ENCODE measurements at regions not wholly inside any gene's neighbourhood (a gene's known extent, or its start where the extent isn't known, plus 50 kb on each side); places are given as distances from the start of the nearest gene placed in this dataset.
"Not testable (repeated sequence)": the region's sequence is repeated elsewhere in the genome, so short reads cannot be mapped to it uniquely, and the experiment has no call there.

DNA sequence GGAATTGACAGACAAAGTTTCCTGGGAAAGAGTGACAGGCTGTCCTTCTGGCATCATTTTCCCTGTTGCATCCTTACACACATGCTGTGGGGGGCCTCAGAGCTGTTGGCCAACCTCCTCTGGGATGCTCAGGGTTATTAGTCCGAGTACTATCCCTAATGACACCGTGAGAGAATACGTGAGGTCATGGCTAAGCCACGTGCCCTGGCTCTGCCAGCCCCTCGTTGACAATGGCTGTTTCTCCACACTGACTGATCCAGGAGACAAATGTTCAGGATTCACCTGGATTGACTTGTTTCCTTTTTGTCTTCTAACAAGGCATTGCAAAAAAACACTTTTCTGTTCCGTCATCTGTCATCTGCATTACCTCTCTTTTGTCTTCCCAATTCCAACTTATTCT is 604.6 kb downstream of the TFAP2A start:
- no peak for DNase-seq

DNA sequence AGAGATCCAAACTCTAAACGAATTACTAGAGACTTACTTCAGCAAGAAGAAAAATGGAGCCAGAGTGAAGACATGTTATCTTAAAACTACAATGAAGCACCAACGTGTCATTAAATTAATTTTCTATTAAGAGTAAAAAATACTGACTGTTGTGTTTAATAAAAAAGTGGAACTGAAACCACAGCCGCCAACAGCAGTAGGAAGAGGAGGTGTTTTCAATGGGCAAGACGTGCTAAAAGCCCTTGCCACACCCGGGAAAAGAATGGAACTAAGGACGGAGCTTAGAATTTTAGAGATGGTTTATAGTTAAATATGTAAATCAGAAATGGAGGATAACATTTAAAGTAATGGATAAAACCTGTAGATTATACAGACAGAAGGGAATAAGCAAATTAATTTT is 608.7 kb downstream of the TFAP2A start:
- DNase-seq: no peak

DNA sequence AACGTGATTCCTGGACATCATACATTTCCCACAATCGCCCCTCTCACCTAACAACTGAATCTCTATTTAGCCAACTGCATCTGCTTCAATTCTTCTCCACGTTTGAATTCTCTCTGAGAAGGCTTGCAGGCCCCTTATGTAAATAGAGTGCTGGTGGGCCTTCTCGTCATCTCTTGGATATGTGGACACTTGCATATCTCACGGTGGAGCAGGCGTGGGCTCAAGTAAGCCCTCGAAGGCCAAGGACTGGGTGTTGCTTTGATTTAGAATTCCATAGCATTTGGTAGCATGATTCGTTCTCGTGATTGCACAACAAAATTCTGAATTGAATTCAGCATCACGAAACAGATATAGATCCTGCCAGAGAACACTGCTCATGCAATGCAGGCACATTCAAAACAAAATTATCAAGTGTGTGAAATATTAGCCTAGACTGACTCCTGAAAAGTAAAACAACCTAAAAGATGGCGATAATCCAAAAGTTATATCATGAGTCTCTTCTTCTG is 613.6 kb downstream of the TFAP2A start:
- DNase-seq: no peak

DNA sequence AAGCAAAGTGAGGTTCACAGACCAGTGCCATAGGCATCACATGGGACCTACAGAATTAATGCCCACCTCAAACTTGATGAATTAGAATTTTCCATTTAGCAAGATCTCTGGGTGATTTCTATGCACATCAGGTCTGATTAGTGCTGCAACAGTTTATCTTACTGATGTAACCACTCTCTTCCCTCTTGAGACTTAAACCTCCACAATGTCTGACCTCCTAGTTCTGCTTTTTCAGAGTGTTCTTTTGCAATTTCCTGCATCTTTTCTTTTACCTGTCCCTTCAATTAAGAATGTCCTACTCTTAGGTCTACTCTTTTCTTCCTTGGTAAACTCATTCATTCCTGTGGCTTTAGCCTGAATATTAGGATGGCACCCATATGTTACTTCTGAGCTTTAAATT is 615.3 kb downstream of the TFAP2A start:
- DNase-seq: no peak

DNA sequence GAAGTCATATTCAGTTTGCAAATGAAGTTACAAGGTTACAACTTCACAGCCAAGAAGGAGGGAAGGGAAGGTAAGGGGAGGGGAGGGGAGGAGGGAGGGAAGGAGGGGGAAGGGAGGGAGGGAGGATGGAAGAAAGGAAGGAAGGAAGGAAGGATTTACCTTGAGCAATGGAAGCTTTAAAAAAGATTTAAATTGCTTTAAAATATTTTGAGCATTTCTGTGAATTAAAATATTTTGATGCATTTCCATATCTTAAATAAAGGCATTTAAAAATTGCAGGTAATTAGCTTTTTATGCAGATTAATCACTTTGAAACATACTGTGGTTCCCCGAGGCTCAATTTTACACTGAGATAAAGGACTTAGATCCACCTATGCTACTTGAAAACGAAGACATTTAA is 618.0 kb downstream of the TFAP2A start:
- DNase-seq: no peak

DNA sequence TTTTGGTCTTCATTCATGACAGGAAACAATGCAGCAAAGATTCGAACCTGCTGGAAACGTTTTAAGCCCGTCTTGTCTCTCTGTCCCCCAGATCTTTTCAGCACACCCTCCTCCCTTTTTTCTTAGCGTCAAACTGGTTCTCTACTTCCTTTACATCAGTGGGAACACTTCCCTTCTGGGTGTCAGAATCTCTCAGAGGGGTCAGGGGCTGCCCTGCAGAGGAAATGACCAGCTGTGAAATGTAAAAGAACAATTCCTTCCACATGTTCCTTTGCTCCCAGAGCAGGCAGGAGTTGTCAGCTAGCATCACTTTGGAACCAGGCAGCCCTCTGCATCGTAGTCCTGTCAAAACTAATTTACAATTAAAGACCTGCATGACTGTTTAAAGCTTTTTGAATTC is 619.0 kb downstream of the TFAP2A start:
- no peak for DNase-seq

DNA sequence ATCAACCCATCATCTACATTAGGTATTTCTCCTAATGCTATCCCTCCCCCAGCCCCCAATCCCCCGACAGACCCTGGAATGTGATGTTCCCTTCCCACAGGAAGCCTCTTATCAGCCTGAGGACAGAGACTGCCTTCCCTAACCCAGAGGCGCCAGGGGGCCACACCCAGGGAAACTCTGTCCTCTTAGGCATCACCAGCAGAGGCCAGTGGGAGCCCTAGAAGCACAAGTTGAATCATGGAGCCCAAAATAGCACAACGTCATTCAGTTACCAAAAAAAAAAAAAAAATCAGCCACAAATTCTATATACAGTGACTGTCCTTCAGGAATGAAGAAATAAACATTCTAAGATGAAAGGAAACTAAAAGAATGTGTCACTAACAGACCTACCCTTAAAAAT is 625.7 kb downstream of the TFAP2A start:
- no peak for DNase-seq

DNA sequence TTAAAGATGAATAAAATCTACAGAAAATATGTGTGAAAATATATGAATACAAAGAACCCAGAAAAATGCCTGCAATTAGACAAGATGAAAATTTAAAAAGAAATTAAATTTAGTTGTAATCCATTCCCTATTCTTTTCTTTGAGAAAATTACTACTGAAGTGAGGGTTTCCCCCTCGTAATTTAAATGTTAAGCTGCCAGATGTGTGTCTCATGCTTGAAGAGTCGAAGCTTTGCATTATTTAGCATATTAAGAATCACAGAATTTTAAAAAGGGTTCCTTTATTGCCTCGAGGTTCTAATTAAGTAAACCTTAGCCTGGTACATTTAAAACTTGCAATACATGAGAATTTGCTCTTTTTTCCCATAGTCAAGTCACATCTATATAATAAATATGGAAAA is 630.1 kb downstream of the TFAP2A start:
- no peak for DNase-seq

DNA sequence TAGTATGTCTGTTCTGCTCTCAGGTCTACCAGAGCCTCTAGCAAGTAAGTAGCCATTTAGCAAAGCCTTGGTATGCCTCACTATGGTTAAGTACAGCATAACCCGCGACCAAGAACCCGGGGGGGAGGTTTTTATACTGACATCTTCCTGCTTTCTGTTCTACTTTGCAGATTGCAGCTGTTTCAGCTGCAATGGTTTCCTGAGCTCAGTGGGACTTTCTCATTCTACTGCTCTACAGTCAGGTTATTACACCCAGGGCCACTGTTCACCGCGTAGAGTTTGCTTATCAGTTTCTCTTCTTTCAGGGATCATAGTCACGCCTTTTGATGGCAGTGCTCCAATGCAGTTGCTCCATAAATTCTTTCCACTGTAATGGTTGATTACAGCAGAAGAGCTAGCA is 631.3 kb downstream of the TFAP2A start:
- DNase-seq: no peak

DNA sequence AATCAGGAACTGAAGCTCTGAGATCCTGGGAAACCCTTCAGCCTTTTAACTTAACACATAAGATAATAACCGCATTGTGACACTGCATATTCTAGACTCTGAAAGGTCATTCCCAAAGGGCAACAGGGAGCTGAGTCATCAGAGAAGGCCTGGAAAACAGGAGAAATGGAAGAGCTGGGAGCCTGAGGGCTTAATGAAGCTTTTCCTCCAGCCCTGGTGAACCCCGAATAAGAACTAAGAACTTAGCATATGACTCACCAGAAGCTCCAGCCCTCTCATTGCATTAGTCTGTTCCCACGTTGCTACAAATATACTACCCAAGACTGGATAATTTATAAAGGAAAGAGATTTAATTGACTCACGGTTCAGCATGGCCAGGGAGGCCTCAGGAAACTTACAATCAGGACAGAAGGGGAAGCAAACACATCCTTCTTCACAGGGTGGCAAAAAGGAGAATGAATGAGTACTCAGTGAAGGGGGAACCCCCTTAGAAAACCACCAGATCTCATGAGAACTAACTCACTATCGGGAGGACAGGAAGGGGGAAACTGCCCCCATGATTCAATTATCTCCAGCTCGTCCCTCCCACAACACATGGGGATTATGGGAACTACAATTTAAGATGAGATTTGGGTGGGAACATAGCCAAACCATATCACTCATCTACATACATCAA is 648.5 kb downstream of the TFAP2A start:
- no peak for DNase-seq

DNA sequence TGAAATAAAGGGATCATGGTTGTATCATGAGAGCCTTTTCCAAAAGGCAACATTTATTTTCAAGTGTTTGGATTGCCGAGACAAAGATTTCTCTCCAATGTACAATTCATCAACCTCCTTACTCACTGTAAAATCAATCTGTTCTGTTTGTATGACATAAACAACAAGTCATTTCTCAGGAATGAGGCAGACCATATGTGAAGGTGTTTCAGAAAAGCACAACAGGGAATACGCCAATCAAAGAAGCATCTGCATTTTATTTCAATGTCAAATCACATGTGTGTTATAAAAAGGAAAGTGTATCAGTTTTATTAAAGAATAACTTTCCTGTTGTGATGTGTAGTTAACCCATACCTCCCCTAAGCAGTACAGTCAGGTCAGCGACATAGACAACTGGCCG is 653.7 kb downstream of the TFAP2A start:
- no peak for DNase-seq

DNA sequence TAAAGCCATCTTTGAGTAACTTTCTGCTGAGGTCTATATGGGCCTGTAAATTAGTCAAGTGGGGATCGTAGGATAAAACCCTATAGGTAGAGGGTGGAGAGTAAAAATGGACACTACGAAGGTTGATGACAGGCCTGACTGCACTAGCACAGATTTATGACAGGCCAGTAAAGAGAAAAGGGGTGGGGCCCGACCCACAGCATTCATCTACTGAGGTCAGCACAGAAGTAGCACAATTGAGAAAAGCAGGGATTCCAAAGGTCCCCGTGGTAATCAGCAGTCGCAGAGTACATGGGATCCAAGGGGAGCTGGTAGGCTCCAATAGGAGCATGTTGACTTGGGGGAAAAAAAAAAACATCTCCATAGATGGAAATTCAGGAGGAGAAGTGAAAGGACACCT is 660.4 kb downstream of the TFAP2A start:
- DNase-seq: no peak

DNA sequence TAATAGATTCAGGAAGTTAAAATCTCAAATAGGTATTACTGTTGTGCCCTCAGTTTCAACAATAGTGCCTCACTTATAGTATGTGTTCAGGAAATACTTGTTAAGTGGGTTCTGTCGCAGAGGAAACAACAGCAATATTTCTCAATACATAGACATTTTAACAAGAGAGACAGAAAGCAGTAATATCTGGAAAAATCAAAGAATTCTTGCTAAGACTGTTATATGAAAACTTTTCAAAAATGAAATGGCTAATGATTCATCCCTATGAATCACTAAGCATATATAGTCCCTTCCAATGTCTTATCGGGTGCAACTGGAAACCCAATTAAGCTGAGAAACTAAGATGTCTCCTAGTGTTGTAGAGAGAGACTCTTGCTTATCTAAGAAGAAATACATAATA is 668.9 kb downstream of the TFAP2A start:
- DNase-seq: no peak

DNA sequence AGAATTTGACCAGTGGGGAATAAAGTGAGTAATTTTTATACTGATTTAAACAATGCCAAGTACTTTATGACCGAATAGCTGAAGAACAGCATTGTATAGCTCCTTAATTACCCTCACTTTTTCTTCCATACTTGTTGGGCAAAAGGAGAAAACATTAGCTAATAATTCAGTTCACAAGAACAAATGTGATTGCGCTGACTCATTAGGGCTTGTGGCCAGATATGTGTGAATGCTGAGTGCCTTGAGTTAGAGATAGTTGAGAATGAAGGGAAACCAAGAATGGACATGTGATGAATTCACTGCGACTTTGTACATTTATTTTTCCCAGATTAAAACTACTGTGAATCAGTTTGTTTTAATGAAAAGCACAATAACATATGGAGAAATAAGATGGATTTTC is 669.4 kb downstream of the TFAP2A start:
- no peak for DNase-seq

DNA sequence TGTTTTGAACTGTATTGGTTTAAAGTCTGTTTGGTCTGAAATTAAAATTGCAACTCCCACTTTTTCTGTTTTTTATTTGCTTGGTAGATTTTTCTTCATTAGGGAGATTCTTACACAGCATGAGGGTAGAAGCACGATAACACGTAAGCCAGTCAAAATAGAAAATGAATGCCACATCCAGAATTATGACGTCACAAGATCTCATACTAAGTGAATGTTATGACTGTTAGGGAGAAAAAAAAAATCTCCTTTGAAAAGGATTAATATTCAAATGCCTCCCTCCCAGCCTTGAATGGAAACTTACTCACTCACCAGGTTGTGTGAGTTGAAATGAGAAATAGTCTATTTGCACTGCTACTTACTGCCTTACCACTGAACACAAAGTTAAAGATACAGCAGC is 670.8 kb downstream of the TFAP2A start:
- no peak for DNase-seq

DNA sequence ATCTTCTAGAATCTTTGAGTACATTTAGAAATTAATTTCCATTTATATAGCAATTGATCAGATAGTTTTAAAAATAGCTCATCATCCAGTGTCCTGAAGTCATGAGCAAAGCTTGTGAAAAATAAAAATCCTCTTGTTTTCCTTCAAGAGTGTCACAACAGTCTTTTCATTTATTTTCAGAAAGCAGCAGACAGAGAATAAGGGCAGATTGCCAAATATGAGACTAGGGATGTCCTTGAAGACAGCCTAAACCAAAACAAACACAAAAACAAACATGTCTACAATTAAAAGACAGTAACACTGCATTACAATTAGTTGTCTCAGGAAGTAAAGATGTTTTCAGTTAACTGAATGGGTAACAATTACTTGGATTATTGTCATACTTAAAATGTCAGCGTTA is 682.8 kb downstream of the TFAP2A start:
- DNase-seq: no peak

DNA sequence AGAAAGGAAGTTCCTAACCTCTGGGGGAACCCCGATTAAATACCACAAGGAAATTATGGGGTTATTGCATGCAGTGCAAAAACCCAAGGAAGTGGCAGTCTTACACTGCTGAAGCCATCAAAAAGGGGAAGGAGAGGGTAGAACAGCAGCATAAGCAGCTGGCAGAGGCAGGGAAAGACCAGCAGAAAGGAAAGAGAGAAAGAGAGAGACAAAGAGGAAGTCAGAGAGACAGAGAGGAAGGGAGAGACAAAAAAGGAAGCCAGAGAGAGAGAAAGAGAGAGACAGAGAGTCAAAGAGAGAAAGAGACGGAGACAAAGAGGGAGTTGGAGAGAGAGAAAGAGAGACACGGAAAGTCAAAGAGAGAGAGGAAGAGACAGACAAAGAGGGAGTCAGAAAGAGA is 689.1 kb downstream of the TFAP2A start:
- not testable (repeated sequence) for DNase-seq

DNA sequence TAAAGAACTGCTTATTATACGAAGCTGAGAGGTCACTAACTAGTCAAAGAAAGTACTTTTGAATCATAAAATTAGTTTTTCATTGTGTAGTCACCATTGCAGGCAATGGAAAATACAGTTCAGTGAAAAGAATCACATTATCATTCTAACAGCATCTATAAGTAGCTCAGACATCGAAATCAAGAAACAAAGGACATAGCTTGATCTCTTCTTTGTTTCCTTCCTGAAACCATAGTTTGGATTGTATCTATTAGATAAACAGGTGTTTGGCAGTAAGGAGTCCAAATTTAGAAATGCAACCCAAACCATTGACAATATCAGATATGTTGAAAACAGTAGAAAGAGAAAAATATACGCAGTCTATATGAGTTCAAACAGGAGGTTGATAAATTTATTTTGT is 697.3 kb downstream of the TFAP2A start:
- DNase-seq: no peak

DNA sequence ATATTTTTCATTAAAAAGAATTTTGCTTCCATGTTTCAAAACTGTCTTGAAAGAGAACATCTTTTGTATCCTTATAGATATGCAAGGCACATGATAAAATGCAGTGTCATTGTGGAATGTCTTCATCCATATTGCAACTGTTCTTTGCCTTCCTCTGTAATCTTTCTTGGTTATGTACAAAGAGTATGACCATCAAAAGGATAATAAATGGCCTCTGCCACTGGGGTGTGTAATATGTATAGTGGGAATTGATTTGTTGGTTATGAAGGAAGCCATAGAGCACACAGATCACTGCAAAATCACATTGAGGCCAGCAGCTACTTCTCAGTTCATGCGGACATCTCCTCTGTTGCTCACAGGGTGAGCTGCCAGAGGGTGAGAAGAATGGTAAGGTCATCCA is 703.5 kb downstream of the TFAP2A start:
- DNase-seq: no peak

DNA sequence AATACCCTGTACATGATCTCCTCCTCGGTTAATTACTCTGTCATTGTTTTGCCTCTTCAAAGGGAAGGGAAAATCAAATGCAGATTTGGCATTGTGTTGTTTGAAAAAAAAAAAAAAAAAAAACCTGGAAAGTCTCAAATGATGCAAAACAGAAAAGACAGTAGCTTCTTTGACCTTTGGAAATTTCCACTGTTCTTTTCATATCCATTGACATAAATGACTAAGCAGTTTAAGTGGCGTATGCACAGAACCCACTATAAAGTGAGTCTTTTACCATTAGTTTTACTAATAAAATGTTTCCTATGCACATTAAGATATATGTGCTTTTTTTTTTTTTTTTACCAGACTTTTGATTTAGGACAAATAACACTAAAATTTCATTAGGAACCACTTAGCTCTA is 704.3 kb downstream of the TFAP2A start:
- DNase-seq: no peak

DNA sequence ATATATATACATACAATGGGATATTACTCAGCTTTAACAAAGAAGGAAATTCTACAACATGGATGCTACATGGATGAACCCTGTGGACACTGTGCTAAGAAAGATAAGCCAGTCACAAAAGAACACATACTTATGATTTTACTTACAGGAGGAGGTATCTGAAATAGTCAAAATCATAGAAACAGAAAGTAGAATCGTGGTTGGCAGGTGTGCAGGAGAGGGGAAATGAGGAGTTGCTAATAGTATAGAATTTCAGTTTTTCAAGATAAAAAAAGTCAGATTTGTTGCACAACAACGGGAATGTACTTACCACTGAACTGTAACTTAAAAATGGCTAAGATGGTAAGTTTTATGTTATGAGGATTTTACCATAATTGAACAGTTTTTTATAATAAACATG is 706.3 kb downstream of the TFAP2A start:
- no peak for DNase-seq

DNA sequence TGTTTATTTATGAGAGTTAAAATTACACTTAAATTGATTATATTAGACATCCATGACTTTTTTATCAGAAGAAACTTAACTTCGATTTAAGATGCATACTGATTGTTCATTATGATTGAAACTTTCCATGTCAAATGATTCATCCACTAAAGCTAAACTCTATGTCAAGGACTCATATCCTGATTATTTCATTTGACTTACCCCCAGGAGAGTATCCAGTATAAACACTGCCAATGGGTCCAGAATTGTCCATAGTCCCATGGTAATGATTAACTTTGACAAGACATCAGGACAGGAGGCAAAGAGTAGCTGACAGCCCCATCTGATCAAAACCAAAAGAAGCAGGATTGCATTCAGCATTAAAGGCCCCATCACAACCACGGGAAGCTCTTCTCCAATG is 709.9 kb downstream of the TFAP2A start:
- no peak for DNase-seq

DNA sequence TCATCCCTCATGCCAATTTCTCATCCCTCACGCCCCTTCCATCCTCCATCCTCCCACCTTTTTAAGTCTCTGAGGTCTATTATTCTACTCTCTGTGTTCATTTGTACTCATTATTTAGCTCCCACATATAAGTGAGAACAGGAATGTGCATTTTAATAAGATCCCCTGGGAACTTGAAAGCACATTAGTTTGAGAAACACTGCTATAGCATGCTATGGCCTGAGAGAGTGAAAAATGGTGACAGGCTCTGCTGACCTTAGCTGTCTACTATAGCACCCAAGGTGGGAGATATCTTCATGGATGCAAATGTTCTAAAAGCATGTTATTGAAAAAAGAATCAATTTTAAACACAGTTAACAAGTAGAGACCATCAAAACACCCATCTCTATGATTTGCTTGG is 712.0 kb downstream of the TFAP2A start:
- DNase-seq: no peak

DNA sequence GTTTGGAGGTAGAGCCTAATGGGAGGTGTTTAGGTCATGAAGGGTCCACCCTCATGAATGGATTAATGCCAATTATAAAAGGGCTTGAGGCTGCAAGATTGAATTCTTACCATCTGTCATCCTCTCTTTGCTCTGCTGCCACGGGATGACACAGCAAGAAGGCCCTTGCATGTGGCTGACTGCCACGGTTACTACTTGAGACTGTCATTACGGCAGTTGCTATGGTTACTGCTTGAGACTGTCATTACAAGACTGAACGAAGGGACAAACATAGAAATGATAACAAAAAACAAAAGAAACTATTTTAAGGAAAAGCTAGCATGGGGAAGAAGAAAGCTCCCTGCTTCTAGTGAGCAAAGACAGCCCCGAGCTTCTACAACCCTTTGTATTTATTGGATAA is 715.0 kb downstream of the TFAP2A start:
- no peak for DNase-seq

Data from occipital lobe (tissue), 1 donor.